Astrocyte (in vitro differentiated cells and primary cell): ENCODE measurements at regions not wholly inside any gene's neighbourhood (a gene's known extent, or its start where the extent isn't known, plus 50 kb on each side); places are given as distances from the start of the nearest gene placed in this dataset.

Source experiments
- DNase-seq: peaks from one replicate; pipeline ENCODE4 v3.0.0-alpha.2; 2010; ENCODE audit warnings: low read depth
- FAIRE-seq: peaks from 2 replicates; lab custom pipeline; 2011; peaks lifted over from hg19 to GRCh38; lab: Jason Lieb, UNC
- H2AFZ ChIP-seq: 2 replicates; pipeline ENCODE4 v1.6.0; 2012; ENCODE audit warnings: low read depth, low read length, inconsistent platforms
- H3K27ac ChIP-seq: 2 replicates; pipeline ENCODE4 v1.5.1; 2011; ENCODE audit warnings: low read depth, low read length, inconsistent platforms
- H3K27me3 ChIP-seq: 2 replicates; pipeline ENCODE4 v1.6.0; 2011; ENCODE audit warnings: low read length, inconsistent platforms; ENCODE audit not compliant: insufficient read depth
- H3K36me3 ChIP-seq: 2 replicates; pipeline ENCODE4 v1.5.1; 2011; ENCODE audit warnings: low read length, inconsistent platforms; ENCODE audit not compliant: insufficient read depth
- H3K4me1 ChIP-seq: 2 replicates; pipeline ENCODE4 v1.5.1; 2011; ENCODE audit warnings: low read length, inconsistent platforms; ENCODE audit not compliant: insufficient read depth
- H3K4me2 ChIP-seq: 2 replicates; pipeline ENCODE4 v1.6.0; 2012; ENCODE audit warnings: low read length, inconsistent platforms
- H3K4me3 ChIP-seq: 2 replicates; pipeline ENCODE4 v1.5.1; 2011; ENCODE audit warnings: low read depth, mild to moderate bottlenecking, low read length, inconsistent platforms; ENCODE audit not compliant: insufficient read depth
- H3K79me2 ChIP-seq: 2 replicates; pipeline ENCODE4 v1.6.0; 2012; ENCODE audit warnings: mild to moderate bottlenecking, low read length, inconsistent platforms; ENCODE audit not compliant: insufficient read depth
- H3K9ac ChIP-seq: 2 replicates; pipeline ENCODE4 v1.6.0; 2012; ENCODE audit warnings: mild to moderate bottlenecking, low read length, inconsistent platforms
- H3K9me3 ChIP-seq: 2 replicates; pipeline ENCODE4 v1.5.1; 2012; ENCODE audit warnings: low read depth, mild to moderate bottlenecking, low read length, inconsistent platforms; ENCODE audit not compliant: insufficient read depth
- H4K20me1 ChIP-seq: 2 replicates; pipeline ENCODE4 v1.6.0; 2012; ENCODE audit warnings: low read length, inconsistent platforms; ENCODE audit not compliant: insufficient read depth
- H3K27ac Mint-ChIP-seq: one replicate; pipeline ENCODE4 v1.8.0; 2021; ENCODE audit warnings: mild to moderate bottlenecking, mixed read lengths; ENCODE audit not compliant: unreplicated experiment
- H3K27me3 Mint-ChIP-seq: one replicate; pipeline ENCODE4 v1.8.0; 2021; ENCODE audit warnings: low read depth, mixed read lengths; ENCODE audit not compliant: unreplicated experiment
- H3K36me3 Mint-ChIP-seq: one replicate; pipeline ENCODE4 v1.8.0; 2021; ENCODE audit warnings: low read depth, mixed read lengths; ENCODE audit not compliant: unreplicated experiment
- H3K4me1 Mint-ChIP-seq: one replicate; pipeline ENCODE4 v1.8.0; 2021; ENCODE audit warnings: low read depth, mixed read lengths; ENCODE audit not compliant: unreplicated experiment
- H3K4me3 Mint-ChIP-seq: one replicate; pipeline ENCODE4 v1.8.0; 2021; ENCODE audit warnings: mild to moderate bottlenecking, moderate library complexity, mixed read lengths; ENCODE audit not compliant: unreplicated experiment
- H3K9me3 Mint-ChIP-seq: one replicate; pipeline ENCODE4 v1.8.0; 2021; ENCODE audit warnings: mild to moderate bottlenecking, mixed read lengths; ENCODE audit not compliant: unreplicated experiment
- CTCF ChIP-seq: IDR thresholded peaks from 2 replicates; pipeline ENCODE4 v1.5.1; 2011; ENCODE audit warnings: low read depth, mild to moderate bottlenecking, inconsistent platforms, low read length, moderate library complexity; ENCODE audit not compliant: insufficient read depth
- EZH2 ChIP-seq: IDR thresholded peaks from 2 replicates; pipeline ENCODE4 v1.6.1; 2012; ENCODE audit warnings: mild to moderate bottlenecking, low read length, inconsistent platforms; ENCODE audit not compliant: insufficient read depth

GRCh38 chr11:80948781-80949180 lies 1508.0 kb upstream of the TENM4 start:
- Histone ChIP-seq H4K20me1 (no peaks in the 10 kb centered on the region), H3K4me3 (no peak overlapping the region), H2AFZ (no peak overlapping the region), H3K9me3 (no peaks in the 10 kb centered on the region), H3K27me3 (no peaks in the 10 kb centered on the region), H3K9ac (no peak overlapping the region), H3K4me1 (no peaks in the 10 kb centered on the region), H3K27ac (no peak overlapping the region), H3K36me3 (no peaks in the 10 kb centered on the region), H3K4me2 (no peak overlapping the region), H3K79me2 (no peaks in the 10 kb centered on the region)
- no peaks in the 10 kb centered on the region for H3K4me1 Mint-ChIP-seq
- no peak overlapping the region for H3K4me3 Mint-ChIP-seq
- DNase-seq (no peak), FAIRE-seq (no peak)
- no peaks in the 10 kb centered on the region for H3K9me3 Mint-ChIP-seq
- TF ChIP-seq EZH2 (no peak), CTCF (no peak)
- H3K27me3 Mint-ChIP-seq = no peaks in the 10 kb centered on the region
- H3K27ac Mint-ChIP-seq = no peak overlapping the region
- H3K36me3 Mint-ChIP-seq = no peaks in the 10 kb centered on the region

GRCh38 chr11:80944758-80945157 lies 1503.9 kb upstream of the TENM4 start:
- H3K36me3 ChIP-seq = no peaks in the 10 kb centered on the region
- H3K4me1 ChIP-seq = no peaks in the 10 kb centered on the region
- H3K79me2 ChIP-seq = no peaks in the 10 kb centered on the region
- no peak overlapping the region for H3K27ac ChIP-seq
- H3K36me3 Mint-ChIP-seq = no peaks in the 10 kb centered on the region
- H3K4me2 ChIP-seq = no peak overlapping the region
- no peak for DNase-seq
- FAIRE-seq = no peak
- no peak overlapping the region for H3K4me3 Mint-ChIP-seq
- H3K27ac Mint-ChIP-seq = no peak overlapping the region
- H3K27me3 ChIP-seq = no peaks in the 10 kb centered on the region
- TF ChIP-seq CTCF (no peak), EZH2 (no peak)
- H3K4me1 Mint-ChIP-seq = peaks cover 3% of the 10 kb centered on the region
- no peaks in the 10 kb centered on the region for H3K9me3 ChIP-seq
- H3K9ac ChIP-seq = no peak overlapping the region
- H3K4me3 ChIP-seq = no peak overlapping the region
- no peaks in the 10 kb centered on the region for H4K20me1 ChIP-seq
- H3K27me3 Mint-ChIP-seq = no peaks in the 10 kb centered on the region
- no peak overlapping the region for H2AFZ ChIP-seq
- no peaks in the 10 kb centered on the region for H3K9me3 Mint-ChIP-seq

GRCh38 chr11:80943226-80943625 lies 1502.4 kb upstream of the TENM4 start:
- no peak overlapping the region for H3K4me3 Mint-ChIP-seq
- H3K9me3 Mint-ChIP-seq = no peaks in the 10 kb centered on the region
- H3K9ac ChIP-seq = no peak overlapping the region
- no peaks in the 10 kb centered on the region for H4K20me1 ChIP-seq
- H3K9me3 ChIP-seq = no peaks in the 10 kb centered on the region
- H3K4me1 Mint-ChIP-seq = peaks cover 3% of the 10 kb centered on the region
- H3K4me3 ChIP-seq = no peak overlapping the region
- TF ChIP-seq CTCF (no peak), EZH2 (no peak)
- no peaks in the 10 kb centered on the region for H3K79me2 ChIP-seq
- DNase-seq = no peak
- H3K4me2 ChIP-seq = no peak overlapping the region
- H2AFZ ChIP-seq = no peak overlapping the region
- no peak for FAIRE-seq
- no peak overlapping the region for H3K27ac Mint-ChIP-seq
- H3K36me3 ChIP-seq = no peaks in the 10 kb centered on the region
- H3K27me3 ChIP-seq = no peaks in the 10 kb centered on the region
- H3K27me3 Mint-ChIP-seq = no peaks in the 10 kb centered on the region
- H3K4me1 ChIP-seq = no peaks in the 10 kb centered on the region
- H3K27ac ChIP-seq = no peak overlapping the region
- no peaks in the 10 kb centered on the region for H3K36me3 Mint-ChIP-seq
